Activated CD4-positive, alpha-beta T cell treated with anti-CD3 and anti-CD28 coated beads, Interleukin-2, amount 10 ng/mL, durations not matched to agents 24 days and 14 days (primary cell): ENCODE measurements at regions not wholly inside any gene's neighbourhood (a gene's known extent, or its start where the extent isn't known, plus 50 kb on each side); places are given as distances from the start of the nearest gene placed in this dataset.
"Not testable (repeated sequence)": the region's sequence is repeated elsewhere in the genome, so short reads cannot be mapped to it uniquely, and the experiment has no call there.

ENCODE experiments used
- DNase-seq: peaks from one replicate; pipeline ENCODE4 v3.0.0; 2022
- H3K27ac Mint-ChIP-seq: one replicate; pipeline ENCODE4 v1.8.0; 2022; ENCODE audit warnings: mild to moderate bottlenecking, mixed read lengths
- H3K27me3 Mint-ChIP-seq: one replicate; pipeline ENCODE4 v1.8.0; 2022; ENCODE audit warnings: mixed read lengths
- H3K36me3 Mint-ChIP-seq: one replicate; pipeline ENCODE4 v1.8.0; 2022; ENCODE audit warnings: low read depth, mild to moderate bottlenecking, mixed read lengths
- H3K4me1 Mint-ChIP-seq: one replicate; pipeline ENCODE4 v1.8.0; 2021; ENCODE audit warnings: mixed read lengths
- H3K4me3 Mint-ChIP-seq: one replicate; pipeline ENCODE4 v1.8.0; 2022; ENCODE audit warnings: mild to moderate bottlenecking, moderate library complexity, mixed read lengths
- H3K9me3 Mint-ChIP-seq: one replicate; pipeline ENCODE4 v1.8.0; 2021; ENCODE audit warnings: mixed read lengths
- intact Hi-C: fragments of 100-400 bp; cut with micrococcal nuclease; formaldehyde crosslinking; loops from one replicate; pipeline ENCODE4 v1.15.1; 2023

DNA sequence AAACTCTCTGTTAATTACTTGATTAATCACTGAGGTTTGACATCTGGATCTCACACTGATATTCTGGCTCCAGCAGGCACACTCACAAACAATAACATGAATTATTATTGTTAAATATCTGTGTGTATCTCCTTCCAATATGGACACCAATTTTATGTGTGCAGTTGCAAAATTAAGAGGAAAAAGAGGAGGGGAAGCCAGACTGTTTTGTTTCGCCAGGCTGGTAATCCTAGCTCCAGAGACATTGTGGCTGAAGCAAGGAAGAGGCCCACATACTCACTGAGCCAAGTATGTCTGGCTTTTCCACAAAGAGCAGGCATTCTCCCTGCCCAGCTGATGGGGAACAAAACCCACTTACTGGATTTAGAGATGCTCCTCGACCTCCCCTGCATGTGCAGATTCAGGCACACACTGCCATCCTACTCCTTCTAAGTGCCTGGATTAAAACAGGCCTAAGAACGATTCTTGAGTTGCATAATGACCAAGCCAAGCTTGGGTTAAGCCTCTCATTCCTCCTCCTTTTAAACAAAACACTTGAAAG lies 181.9 kb downstream of the ESM1 start:
- Mint-ChIP-seq H3K27ac (no peak overlapping the region), H3K36me3 (peaks cover 6% of the 10 kb centered on the region), H3K9me3 (peaks cover 12% of the 10 kb centered on the region), H3K27me3 (no peaks in the 10 kb centered on the region), H3K4me1 (peaks cover 4% of the 10 kb centered on the region), H3K4me3 (no peak overlapping the region)
- DNase-seq: no peak
- intact Hi-C loops: no loop called here

- DNase-seq: no peak
- Mint-ChIP-seq H3K27ac (no peak overlapping the region), H3K4me3 (no peak overlapping the region), H3K9me3 (peaks cover 20% of the 10 kb centered on the region), H3K27me3 (peaks cover 9% of the 10 kb centered on the region), H3K36me3 (peaks cover 11% of the 10 kb centered on the region), H3K4me1 (peaks cover 19% of the 10 kb centered on the region)
- intact Hi-C loops: no loop called here
These were observed 185.7 kb downstream of the ESM1 start for GRCh38 chr5:54799645-54800044.

- H3K27ac Mint-ChIP-seq: no peak overlapping the region
- H3K4me3 Mint-ChIP-seq: no peak overlapping the region
- intact Hi-C loops: loop anchor here (2.0 kb wide), 3 partner anchors 49 to 279 kb away; partner anchors contain the start of gene SNX18
These were observed 189.6 kb downstream of the ESM1 start for GRCh38 chr5:54795777-54796176.

GRCh38 chr5:54795284-54795683 lies 190.1 kb downstream of the ESM1 start:
- peak overlapping the region; percentile 43 for H3K4me3 Mint-ChIP-seq
- H3K4me1 Mint-ChIP-seq: peaks cover 35% of the 10 kb centered on the region
- peaks cover 25% of the 10 kb centered on the region for H3K9me3 Mint-ChIP-seq
- peaks cover 12% of the 10 kb centered on the region for H3K36me3 Mint-ChIP-seq
- H3K27ac Mint-ChIP-seq: peak overlapping the region; percentile 88
- peaks cover 15% of the 10 kb centered on the region for H3K27me3 Mint-ChIP-seq
- no peak for DNase-seq
- intact Hi-C loops: loop anchor here (2.0 kb wide), 3 partner anchors 50 to 278 kb away; partner anchors contain the start of gene SNX18

More at GRCh38 chr5:54795777-54796176, 189.6 kb downstream of the ESM1 start:
- Mint-ChIP-seq H3K4me1 (peaks cover 36% of the 10 kb centered on the region), H3K9me3 (peaks cover 23% of the 10 kb centered on the region), H3K27me3 (peaks cover 11% of the 10 kb centered on the region), H3K36me3 (peaks cover 10% of the 10 kb centered on the region)
- DNase-seq: peak; percentile 29

DNA sequence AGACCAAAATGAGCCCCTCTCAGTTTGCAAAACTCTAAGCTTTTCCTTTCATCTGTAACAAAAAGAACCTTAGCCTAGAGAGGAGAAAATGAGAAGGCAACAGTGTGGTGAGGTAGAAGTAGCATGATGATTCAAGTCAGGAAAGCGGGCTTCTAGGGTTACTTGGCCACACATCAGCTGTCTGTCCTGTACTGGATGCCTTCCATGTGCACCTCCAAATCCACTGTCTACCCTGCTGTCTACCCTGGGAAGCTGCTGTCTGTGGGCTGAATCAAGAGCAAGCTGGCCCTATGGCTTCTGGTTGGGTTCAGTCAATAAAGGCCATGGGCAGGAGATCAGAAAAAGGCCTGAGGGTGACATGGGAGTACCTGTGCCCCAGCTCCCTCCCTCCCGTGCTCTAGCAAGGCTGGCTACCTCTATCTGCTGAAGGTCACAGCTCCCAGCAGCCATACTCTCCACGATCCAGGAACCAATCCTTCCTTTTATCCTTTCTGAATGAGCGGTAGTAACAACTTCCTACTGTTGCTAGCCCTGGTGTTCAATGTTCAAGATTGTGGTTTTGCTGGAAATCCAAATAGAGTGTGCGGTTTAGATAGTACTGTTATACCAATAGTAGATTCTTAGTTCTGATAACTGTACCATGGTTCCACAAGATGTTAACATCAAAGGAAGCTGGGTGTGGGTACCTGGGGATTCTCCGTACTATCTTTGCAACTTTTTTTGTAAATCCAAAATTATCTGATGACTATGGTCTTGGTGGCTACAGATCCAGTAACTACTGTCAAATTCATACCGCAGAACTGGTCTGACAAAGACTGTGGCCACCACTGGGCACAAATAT lies 191.0 kb downstream of the ESM1 start:
- DNase-seq: peak; percentile 67
- Mint-ChIP-seq H3K9me3 (peaks cover 27% of the 10 kb centered on the region), H3K27ac (peak overlapping the region; percentile 88), H3K36me3 (peaks cover 13% of the 10 kb centered on the region), H3K4me3 (peak overlapping the region; percentile 43), H3K27me3 (peaks cover 16% of the 10 kb centered on the region), H3K4me1 (peaks cover 34% of the 10 kb centered on the region)
- intact Hi-C loops: loop anchor here (1.0 to 2.0 kb wide), 5 partner anchors 50 to 278 kb away; partner anchors contain the start of gene SNX18

DNA sequence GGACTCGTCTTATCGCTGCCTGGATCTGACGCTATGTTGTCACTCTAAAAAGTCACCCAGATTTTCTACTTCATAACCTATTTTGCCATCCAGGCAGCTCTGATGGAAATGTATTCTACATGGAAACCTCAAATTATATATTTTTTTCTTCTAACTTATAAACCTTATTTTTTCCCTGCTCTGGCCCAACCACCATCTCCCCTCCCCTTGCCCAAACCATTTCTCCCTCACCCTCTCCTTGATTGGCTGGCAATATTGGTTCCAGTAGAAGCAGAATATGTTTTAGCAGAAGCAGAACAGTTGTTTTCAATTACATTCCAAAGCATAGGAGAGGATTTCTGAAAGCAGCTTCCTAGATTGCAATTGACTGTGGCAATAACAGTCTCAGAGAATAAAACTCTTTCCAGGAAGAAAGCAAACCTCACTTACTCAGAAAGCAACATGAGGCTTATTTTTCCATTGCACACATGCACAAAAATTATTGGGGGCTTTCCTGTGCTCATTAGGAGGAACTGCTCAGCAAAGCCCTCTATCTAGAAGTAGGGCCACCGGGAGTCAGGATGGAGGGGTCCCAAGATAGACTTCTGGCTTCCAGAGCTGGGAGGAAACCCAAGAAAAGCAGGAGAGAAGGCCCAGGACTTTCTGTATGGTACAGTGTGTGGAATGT lies 191.8 kb downstream of the ESM1 start:
- Mint-ChIP-seq H3K27ac (peak overlapping the region; percentile 88), H3K36me3 (peaks cover 13% of the 10 kb centered on the region), H3K27me3 (peaks cover 16% of the 10 kb centered on the region), H3K4me3 (peak overlapping the region; percentile 43), H3K9me3 (peaks cover 27% of the 10 kb centered on the region), H3K4me1 (peaks cover 34% of the 10 kb centered on the region)
- DNase-seq: peak; percentile 66
- intact Hi-C loops: loop anchor here (1.0 to 2.0 kb wide), 5 partner anchors 51 to 277 kb away; partner anchors contain the start of gene SNX18

DNA sequence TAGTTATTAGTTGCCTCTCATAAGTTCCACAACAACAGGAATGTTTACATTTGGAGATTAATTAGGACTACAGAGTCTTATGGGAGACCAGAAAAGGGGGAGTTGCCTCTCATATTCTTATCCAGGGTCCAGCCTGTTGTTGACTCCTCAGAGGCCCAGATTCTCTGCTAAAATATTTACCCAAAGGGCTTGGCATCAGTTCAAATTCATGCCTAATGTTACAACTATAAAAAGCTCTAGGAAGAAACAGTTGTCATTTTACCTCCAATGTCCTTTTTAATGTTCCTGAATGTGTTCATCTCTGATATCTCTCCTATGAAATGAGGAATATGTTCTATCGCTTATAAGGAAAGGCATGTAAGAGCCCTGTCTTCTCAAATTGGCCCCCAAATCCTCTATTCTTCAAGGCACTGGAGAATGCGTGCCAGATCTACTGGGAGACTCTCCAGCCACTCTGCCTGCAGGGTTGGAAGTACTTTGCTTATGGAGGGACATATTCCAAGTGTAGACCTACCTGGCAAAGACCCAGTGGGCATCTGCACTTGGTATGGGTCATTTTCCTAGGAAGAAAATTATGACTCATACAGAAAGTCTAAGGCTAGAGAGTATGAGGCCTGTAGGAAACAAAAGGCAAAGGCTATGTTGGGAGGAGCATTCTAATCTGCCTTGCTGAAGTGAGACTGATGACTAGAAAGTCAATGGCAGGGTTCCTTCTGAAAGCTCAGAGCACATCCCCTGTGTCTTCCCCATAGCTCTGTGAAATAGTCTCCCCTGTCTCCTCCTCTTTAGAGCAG lies 192.6 kb downstream of the ESM1 start:
- Mint-ChIP-seq H3K4me1 (peaks cover 34% of the 10 kb centered on the region), H3K27me3 (peaks cover 16% of the 10 kb centered on the region), H3K36me3 (peaks cover 13% of the 10 kb centered on the region), H3K27ac (peak overlapping the region; percentile 68), H3K4me3 (no peak overlapping the region), H3K9me3 (peaks cover 27% of the 10 kb centered on the region)
- intact Hi-C loops: no loop called here
- DNase-seq: peak; percentile 53

GRCh38 chr5:54787910-54788309 lies 197.5 kb downstream of the ESM1 start:
- DNase-seq, H3K4me3 Mint-ChIP-seq, H3K36me3 Mint-ChIP-seq, intact Hi-C loops, H3K4me1 Mint-ChIP-seq, H3K27me3 Mint-ChIP-seq, H3K27ac Mint-ChIP-seq: not testable (repeated sequence)
- peaks cover 25% of the 10 kb centered on the region for H3K9me3 Mint-ChIP-seq

- Mint-ChIP-seq H3K4me3 (no peak overlapping the region), H3K27me3 (peaks cover 18% of the 10 kb centered on the region), H3K4me1 (no peaks in the 10 kb centered on the region), H3K27ac (no peak overlapping the region), H3K36me3 (peaks cover 2% of the 10 kb centered on the region), H3K9me3 (peaks cover 29% of the 10 kb centered on the region)
- DNase-seq: peak; percentile 47
- intact Hi-C loops: no loop called here
These were observed 199.4 kb downstream of the ESM1 start for GRCh38 chr5:54785729-54786591.

DNA sequence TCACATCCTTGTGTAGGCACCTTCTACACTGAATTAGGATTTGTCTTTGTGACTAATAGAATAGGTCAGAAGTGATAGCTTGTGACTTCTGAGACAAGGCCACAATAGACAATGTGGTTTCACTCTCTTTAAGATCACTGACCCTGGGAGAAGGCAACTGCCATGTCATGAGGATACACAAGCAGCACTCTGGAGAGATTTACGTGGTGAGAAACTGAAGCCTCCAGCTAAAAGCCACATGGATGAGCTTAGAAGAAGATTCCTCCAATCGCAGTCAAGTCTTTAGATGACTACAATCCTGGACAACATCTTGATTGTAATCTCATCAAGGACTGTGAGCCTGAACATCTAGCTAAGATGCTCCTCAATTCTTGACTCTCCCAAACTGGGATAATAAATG lies 206.6 kb downstream of the ESM1 start:
- Mint-ChIP-seq H3K36me3 (no peaks in the 10 kb centered on the region), H3K4me3 (no peak overlapping the region), H3K4me1 (no peaks in the 10 kb centered on the region), H3K9me3 (peaks cover 19% of the 10 kb centered on the region), H3K27ac (no peak overlapping the region), H3K27me3 (peaks cover 42% of the 10 kb centered on the region)
- DNase-seq: peak; percentile 40
- intact Hi-C loops: no loop called here

- intact Hi-C loops: no loop called here
- H3K27me3 Mint-ChIP-seq: peaks cover 38% of the 10 kb centered on the region
- DNase-seq: peak; percentile 19
- H3K4me1 Mint-ChIP-seq: no peaks in the 10 kb centered on the region
- no peaks in the 10 kb centered on the region for H3K36me3 Mint-ChIP-seq
- H3K9me3 Mint-ChIP-seq: peaks cover 3% of the 10 kb centered on the region
- H3K27ac Mint-ChIP-seq: no peak overlapping the region
- H3K4me3 Mint-ChIP-seq: no peak overlapping the region
These were observed 209.7 kb downstream of the ESM1 start for GRCh38 chr5:54775645-54776044.

DNA sequence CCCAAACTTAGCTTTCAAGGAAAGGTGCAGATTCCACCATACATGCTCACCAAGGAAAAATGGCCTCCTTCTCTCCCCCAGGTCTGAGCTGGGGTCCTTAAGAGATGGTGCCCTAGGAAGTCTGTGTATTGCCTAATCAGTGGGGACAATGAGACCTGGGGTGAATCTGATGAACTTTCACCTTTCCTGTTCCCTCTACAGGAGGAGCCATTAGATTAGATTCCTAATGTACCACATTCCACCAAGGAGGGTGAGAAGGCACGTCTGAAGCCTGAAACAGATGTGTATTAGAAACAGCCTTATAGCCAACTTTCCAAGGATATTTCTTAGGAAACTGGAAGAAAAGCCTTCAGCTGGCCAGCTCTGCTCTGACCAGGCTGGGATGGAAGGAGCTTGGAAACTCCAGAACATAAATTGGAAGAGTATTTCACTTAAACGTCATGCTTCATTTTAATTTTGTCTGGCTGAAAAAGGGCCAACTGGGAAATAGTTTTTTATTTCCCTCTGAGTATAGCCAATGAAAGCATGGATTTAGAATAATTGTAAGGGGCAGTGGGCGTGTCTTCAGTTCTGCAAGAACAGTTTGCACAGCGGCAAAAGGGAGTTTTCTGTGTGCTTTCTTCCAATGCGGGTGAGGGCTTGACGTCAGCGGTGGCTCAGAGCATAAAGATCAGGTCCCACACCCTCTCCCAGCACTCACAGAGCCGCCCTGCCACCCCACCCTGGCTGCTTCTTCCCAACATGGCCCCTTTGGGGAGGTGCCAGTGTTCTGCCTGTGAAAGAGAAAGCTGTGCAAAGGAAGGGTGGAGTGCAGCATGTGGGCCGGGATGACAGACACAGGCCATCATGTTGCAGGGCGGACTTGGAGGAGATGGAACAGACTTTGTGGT lies 210.9 kb downstream of the ESM1 start:
- Mint-ChIP-seq H3K36me3 (no peaks in the 10 kb centered on the region), H3K27me3 (peaks cover 41% of the 10 kb centered on the region), H3K4me3 (no peak overlapping the region), H3K9me3 (peaks cover 3% of the 10 kb centered on the region), H3K27ac (no peak overlapping the region), H3K4me1 (no peaks in the 10 kb centered on the region)
- intact Hi-C loops: no loop called here
- peak; percentile 54 for DNase-seq
